OCI-LY3 (cell line): ENCODE measurements at regions not wholly inside any gene's neighbourhood (a gene's known extent, or its start where the extent isn't known, plus 50 kb on each side); places are given as distances from the start of the nearest gene placed in this dataset.
A peak's percentile ranks its signal among the peaks of the same experiment; 100 is the strongest.

ENCODE experiments used
- H2AFZ ChIP-seq: fragments of 200-600, 300-600 bp; shearing (Covaris generic); 2 replicates; pipeline ENCODE4 v1.6.0; 2014; ENCODE audit warnings: antibody characterized with exemption, low read depth, low read length
- H3K27ac ChIP-seq: fragments of 200-600, 300-600 bp; sonication (generic); 2 replicates; pipeline ENCODE4 v1.5.1; 2014; ENCODE audit warnings: mild to moderate bottlenecking, low read length, moderate library complexity, mixed read lengths
- H3K27me3 ChIP-seq: fragments of 200-600, 300-600 bp; sonication (generic); 2 replicates; pipeline ENCODE4 v1.6.1; 2014; ENCODE audit warnings: low read depth, low read length, mixed read lengths
- H3K36me3 ChIP-seq: fragments of 200-600, 300-600 bp; sonication (generic); replicated peaks from 2 replicates; pipeline ENCODE3; 2014; ENCODE audit warnings: low read depth, low read length, mixed read lengths
- H3K4me1 ChIP-seq: fragments of 300-600, 200-600 bp; sonication (generic); 2 replicates; pipeline ENCODE4 v1.6.1; 2014; ENCODE audit warnings: low read length, mixed read lengths
- H3K4me2 ChIP-seq: fragments of 200-600, 300-600 bp; sonication (generic); 2 replicates; pipeline ENCODE4 v1.6.1; 2014; ENCODE audit warnings: low read length, mixed read lengths
- H3K4me3 ChIP-seq: fragments of 300-600, 200-600 bp; sonication (generic); 2 replicates; pipeline ENCODE4 v1.5.1; 2014; ENCODE audit warnings: antibody characterized with exemption, mild to moderate bottlenecking, low read length, moderate library complexity
- H3K79me2 ChIP-seq: fragments of 300-600, 200-600 bp; shearing (Covaris generic); 2 replicates; pipeline ENCODE4 v1.6.1; 2014; ENCODE audit warnings: mild to moderate bottlenecking, low read length, mixed read lengths
- H3K9ac ChIP-seq: fragments of 300-600, 200-600 bp; shearing (Covaris generic); 2 replicates; pipeline ENCODE4 v1.6.0; 2014; ENCODE audit warnings: mild to moderate bottlenecking, low read length, moderate library complexity
- H3K9me3 ChIP-seq: fragments of 200-600, 300-600 bp; shearing (Covaris generic); 2 replicates; pipeline ENCODE4 v1.6.1; 2014; ENCODE audit warnings: low read length, mixed read lengths; ENCODE audit not compliant: insufficient read depth
- H4K20me1 ChIP-seq: fragments of 200-600, 300-600 bp; sonication (generic); 2 replicates; pipeline ENCODE4 v1.6.1; 2016; ENCODE audit warnings: low read length, mixed read lengths; ENCODE audit not compliant: insufficient read depth
- EZH2phosphoT487 ChIP-seq: fragments of 200-600 bp; shearing (Covaris generic); IDR thresholded peaks from 2 replicates; pipeline ENCODE4 v1.6.1; 2018; ENCODE audit warnings: antibody characterized with exemption, mixed run types, low read depth
- TF ChIP-seq, protein P1 (sequence below): fragments of 200-600, 300-600 bp; sonication (generic); IDR thresholded peaks from 2 replicates; pipeline ENCODE4 v1.5.1; 2014; ENCODE audit warnings: antibody characterized with exemption, low read length, low read depth

DNA sequence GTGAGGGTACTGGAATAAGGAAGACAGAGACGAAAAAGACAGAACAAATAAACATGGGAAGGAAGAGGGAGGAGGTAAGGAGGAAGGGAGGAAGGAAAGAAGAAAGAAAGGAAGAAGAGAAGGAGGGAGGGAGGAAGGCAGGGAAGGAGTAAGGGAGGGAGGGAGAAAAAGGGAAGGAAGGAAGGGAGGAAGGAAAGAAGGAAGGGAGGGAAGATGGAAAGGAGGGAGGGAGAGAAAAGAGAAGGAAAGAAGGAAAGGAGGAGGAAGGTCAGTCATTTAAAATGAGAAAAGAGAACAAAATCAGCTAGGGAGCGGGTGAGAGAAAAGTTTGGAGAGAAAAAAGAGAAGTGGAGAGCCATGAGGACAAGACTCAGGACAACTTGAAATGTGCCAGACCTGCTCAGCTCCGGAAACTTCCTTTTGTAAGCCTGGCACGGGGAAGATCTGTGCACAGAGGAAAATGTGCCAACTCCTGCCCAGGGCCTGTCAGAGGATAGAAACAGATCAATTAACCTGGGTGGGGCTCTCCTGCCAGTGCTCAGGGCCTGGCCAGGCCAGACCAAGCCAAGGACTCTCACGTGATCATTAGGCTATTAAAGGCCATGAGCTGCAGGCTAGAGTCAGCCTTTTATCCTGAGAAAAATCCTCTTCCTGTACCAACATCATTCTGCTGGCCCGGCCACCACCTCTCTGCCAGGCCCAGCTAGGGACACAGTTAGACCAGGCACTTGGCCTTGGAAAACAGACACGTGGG, 50.1 kb upstream of the BCL6 start:
- peaks cover 29% of the 10 kb centered on the region for H3K4me1 ChIP-seq
- 0 out of 2 replicates have a peak, but pooled peaks cover 6% of the 10 kb centered on the region for H3K27me3 ChIP-seq
- no peak overlapping the region for H3K9ac ChIP-seq
- H3K9me3 ChIP-seq, result no peaks in the 10 kb centered on the region
- H3K4me2 ChIP-seq, result no peak overlapping the region
- H3K4me3 ChIP-seq, result no peak overlapping the region
- no peaks in the 10 kb centered on the region for H4K20me1 ChIP-seq
- no peaks in the 10 kb centered on the region for H3K79me2 ChIP-seq
- TF ChIP-seq, protein P1, sequence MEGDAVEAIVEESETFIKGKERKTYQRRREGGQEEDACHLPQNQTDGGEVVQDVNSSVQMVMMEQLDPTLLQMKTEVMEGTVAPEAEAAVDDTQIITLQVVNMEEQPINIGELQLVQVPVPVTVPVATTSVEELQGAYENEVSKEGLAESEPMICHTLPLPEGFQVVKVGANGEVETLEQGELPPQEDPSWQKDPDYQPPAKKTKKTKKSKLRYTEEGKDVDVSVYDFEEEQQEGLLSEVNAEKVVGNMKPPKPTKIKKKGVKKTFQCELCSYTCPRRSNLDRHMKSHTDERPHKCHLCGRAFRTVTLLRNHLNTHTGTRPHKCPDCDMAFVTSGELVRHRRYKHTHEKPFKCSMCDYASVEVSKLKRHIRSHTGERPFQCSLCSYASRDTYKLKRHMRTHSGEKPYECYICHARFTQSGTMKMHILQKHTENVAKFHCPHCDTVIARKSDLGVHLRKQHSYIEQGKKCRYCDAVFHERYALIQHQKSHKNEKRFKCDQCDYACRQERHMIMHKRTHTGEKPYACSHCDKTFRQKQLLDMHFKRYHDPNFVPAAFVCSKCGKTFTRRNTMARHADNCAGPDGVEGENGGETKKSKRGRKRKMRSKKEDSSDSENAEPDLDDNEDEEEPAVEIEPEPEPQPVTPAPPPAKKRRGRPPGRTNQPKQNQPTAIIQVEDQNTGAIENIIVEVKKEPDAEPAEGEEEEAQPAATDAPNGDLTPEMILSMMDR, result no peak
- TF ChIP-seq EZH2phosphoT487, result no peak
- H2AFZ ChIP-seq, result no peak overlapping the region
- H3K36me3 ChIP-seq, result no peaks in the 10 kb centered on the region
- H3K27ac ChIP-seq, result no peak overlapping the region

GRCh38 chr3:187798126-187798525, 52.9 kb upstream of the BCL6 start:
- H3K9ac ChIP-seq, result no peak overlapping the region
- H3K9me3 ChIP-seq, result no peaks in the 10 kb centered on the region
- peak overlapping the region; percentile 25 for H3K4me2 ChIP-seq
- H4K20me1 ChIP-seq, result no peaks in the 10 kb centered on the region
- TF ChIP-seq EZH2phosphoT487, result no peak
- TF ChIP-seq, protein P1, result no peak
- no peaks in the 10 kb centered on the region for H3K79me2 ChIP-seq
- peaks cover 52% of the 10 kb centered on the region for H3K4me1 ChIP-seq
- H3K4me3 ChIP-seq, result no peak overlapping the region
- H2AFZ ChIP-seq, result peak overlapping the region; percentile 14; the same call in 1 of the 2 replicates
- H3K27ac ChIP-seq, result no peak overlapping the region
- H3K36me3 ChIP-seq, result no peaks in the 10 kb centered on the region
- H3K27me3 ChIP-seq, result 0 out of 2 replicates have a peak, but pooled peaks cover 6% of the 10 kb centered on the region

DNA sequence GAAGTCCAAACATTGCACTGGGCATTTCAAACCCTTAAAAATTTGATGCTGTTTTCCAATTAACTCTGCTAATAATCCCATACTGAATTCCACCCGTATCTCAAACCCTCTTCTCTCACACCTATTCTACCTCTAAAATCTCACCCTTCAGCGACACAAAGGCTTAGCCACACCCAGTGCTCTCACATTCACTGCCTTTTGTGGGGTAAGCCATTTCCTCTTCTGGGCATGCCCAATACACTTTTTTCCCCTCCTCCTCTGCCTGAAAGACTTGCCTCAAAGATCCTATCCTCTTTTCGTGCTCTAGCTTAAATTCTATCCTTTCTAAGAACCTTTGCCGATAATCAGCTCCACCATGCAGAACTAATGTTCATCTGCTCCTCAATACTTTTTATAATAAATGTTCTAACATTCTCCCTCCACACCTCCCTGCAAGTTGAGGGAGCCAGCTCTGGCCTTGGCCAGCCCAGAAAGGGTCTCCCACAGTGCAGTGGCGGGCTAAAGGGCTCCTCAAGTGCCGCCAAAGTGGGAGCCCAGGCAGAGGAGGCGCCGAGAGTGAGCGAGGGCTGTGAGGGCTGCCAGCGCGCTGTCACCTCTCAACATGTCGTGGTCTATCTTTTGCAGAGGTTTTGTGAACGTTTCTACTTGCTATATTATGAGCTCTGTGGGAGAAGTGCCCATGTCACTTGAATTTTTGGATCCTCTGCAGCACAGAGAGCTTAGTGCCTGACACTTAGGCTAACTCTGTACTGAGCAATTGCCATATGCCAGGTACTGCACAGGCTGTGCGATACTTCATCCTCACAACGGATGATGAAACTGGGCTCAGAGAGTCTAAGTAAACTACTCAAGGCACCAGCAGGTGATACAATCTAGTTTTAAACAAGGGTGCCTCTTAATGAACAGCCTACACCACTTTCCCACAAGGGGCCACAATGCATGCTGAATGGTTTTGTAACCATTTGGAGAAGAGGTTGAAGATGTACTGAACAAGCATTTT, 53.6 kb upstream of the BCL6 start:
- TF ChIP-seq, protein P1, result no peak
- TF ChIP-seq EZH2phosphoT487, result no peak
- H3K36me3 ChIP-seq, result no peaks in the 10 kb centered on the region
- H3K4me3 ChIP-seq, result no peak overlapping the region
- H3K79me2 ChIP-seq, result no peaks in the 10 kb centered on the region
- 0 out of 2 replicates have a peak, but pooled peaks cover 4% of the 10 kb centered on the region for H3K27me3 ChIP-seq
- peak overlapping the region; percentile 23; the same call in 1 of the 2 replicates for H3K9ac ChIP-seq
- no peaks in the 10 kb centered on the region for H3K9me3 ChIP-seq
- H3K4me2 ChIP-seq, result peak overlapping the region; percentile 55
- peak overlapping the region; percentile 50 for H3K27ac ChIP-seq
- H4K20me1 ChIP-seq, result no peaks in the 10 kb centered on the region
- peaks cover 60% of the 10 kb centered on the region for H3K4me1 ChIP-seq
- peak overlapping the region; percentile 14; the same call in 1 of the 2 replicates for H2AFZ ChIP-seq
